PFSK-1 (cell line): ENCODE measurements at regions not wholly inside any gene's neighbourhood (a gene's known extent, or its start where the extent isn't known, plus 50 kb on each side); places are given as distances from the start of the nearest gene placed in this dataset.

ENCODE experiments used
- FOXP2 ChIP-seq: optimal IDR thresholded peaks from 2 replicates; pipeline ENCODE3; 2011; ENCODE audit warnings: borderline replicate concordance, control low read depth, inconsistent platforms; ENCODE audit not compliant: insufficient read depth; ENCODE audit errors: extremely low read length, extremely low read depth
- POLR2AphosphoS5 ChIP-seq: IDR thresholded peaks from 2 replicates; pipeline ENCODE4 v1.6.1; 2012; ENCODE audit warnings: low read depth, mild to moderate bottlenecking, control low read depth, low read length, moderate library complexity
- SIN3A ChIP-seq: IDR thresholded peaks from 2 replicates; pipeline ENCODE4 v1.6.1; 2012; ENCODE audit warnings: mild to moderate bottlenecking, low read length, moderate library complexity, borderline replicate concordance; ENCODE audit not compliant: insufficient read depth
- TAF1 ChIP-seq: IDR thresholded peaks from 2 replicates; pipeline ENCODE4 v1.6.1; 2012; ENCODE audit warnings: low read length, control low read depth, borderline replicate concordance; ENCODE audit not compliant: insufficient read depth
- TF ChIP-seq, protein P1 (sequence below), 2 experiments: IDR thresholded peaks; 2 replicates each; pipeline versions ENCODE4 v1.6.1 to v1.8.0; 2011 to 2012; ENCODE audit warnings: low read depth in 2 of 2, low read length in 2 of 2, control low read depth in 1 of 2, inconsistent platforms in 1 of 2, mild to moderate bottlenecking in 1 of 2, moderate library complexity in 1 of 2; ENCODE audit not compliant: insufficient read depth in 1 of 2

DNA sequence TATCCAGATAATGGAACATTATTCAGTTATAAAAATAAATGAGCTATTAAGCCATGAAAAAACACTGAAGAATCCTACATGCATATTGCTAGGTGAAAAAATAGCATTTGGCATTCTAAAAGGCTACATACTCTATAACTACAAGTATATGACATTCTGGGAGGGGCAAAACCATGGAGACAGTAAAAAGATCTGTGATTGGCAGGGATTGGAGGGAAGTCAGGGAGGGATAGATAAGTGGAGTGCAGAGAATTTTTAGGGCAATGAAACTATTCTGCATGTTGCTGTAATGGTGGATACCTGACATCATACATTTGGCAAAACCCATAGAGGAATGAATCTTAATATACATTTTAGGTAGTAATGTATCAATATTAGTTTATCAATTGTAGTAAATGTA lies 63.1 kb upstream of the SLC38A2 start:
- TF ChIP-seq, protein P1, sequence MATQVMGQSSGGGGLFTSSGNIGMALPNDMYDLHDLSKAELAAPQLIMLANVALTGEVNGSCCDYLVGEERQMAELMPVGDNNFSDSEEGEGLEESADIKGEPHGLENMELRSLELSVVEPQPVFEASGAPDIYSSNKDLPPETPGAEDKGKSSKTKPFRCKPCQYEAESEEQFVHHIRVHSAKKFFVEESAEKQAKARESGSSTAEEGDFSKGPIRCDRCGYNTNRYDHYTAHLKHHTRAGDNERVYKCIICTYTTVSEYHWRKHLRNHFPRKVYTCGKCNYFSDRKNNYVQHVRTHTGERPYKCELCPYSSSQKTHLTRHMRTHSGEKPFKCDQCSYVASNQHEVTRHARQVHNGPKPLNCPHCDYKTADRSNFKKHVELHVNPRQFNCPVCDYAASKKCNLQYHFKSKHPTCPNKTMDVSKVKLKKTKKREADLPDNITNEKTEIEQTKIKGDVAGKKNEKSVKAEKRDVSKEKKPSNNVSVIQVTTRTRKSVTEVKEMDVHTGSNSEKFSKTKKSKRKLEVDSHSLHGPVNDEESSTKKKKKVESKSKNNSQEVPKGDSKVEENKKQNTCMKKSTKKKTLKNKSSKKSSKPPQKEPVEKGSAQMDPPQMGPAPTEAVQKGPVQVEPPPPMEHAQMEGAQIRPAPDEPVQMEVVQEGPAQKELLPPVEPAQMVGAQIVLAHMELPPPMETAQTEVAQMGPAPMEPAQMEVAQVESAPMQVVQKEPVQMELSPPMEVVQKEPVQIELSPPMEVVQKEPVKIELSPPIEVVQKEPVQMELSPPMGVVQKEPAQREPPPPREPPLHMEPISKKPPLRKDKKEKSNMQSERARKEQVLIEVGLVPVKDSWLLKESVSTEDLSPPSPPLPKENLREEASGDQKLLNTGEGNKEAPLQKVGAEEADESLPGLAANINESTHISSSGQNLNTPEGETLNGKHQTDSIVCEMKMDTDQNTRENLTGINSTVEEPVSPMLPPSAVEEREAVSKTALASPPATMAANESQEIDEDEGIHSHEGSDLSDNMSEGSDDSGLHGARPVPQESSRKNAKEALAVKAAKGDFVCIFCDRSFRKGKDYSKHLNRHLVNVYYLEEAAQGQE (IDR thresholded peaks at IDR 0.05; ENCODE audit: insufficient read depth in 1 of 2, low read depth in 2 of 2, low read length in 2 of 2) = no peak
- TF ChIP-seq TAF1 (no peak), POLR2AphosphoS5 (no peak), SIN3A (no peak), FOXP2 (no peak)
